ENCODE measurements at regions not wholly inside any gene's neighbourhood (a gene's known extent, or its start where the extent isn't known, plus 50 kb on each side); places are given as distances from the start of the nearest gene placed in this dataset.

DNA sequence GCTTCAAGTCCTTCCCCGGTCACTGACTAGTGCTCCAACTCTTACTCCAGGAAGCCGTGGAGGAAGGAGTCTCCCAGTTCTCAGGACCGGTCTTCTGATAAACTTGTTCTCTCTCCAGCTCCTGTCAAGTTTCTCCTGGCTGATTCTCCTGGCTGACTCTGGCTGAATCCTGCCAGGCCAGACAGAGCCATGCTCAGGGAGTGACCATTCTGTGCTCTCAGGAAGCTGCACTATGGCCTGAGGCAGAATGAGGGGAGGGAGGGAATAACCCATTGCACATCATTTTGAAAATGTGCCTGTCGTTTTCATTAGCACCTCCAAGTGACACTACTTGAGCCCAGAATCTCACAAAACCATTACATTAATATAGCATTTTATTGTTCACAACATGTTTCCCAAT lies 80.8 kb downstream of the IFNG start:
- no peak for FAIRE-seq
- Histone ChIP-seq H4K20me1 (replicated peaks; ENCODE audit: control insufficient read depth, extremely low read depth, insufficient read depth, low read length) (no peaks in the 10 kb centered on the region), H3K9me3 (replicated peaks; ENCODE audit: control insufficient read depth, insufficient read depth, low read length) (no peaks in the 10 kb centered on the region), H3K79me2 (ENCODE audit: control insufficient read depth, insufficient read depth, low read length) (no peaks in the 10 kb centered on the region), H3K9ac (replicated peaks; ENCODE audit: extremely low read depth, insufficient read depth, low read length) (no peak overlapping the region), H3K27me3 (ENCODE audit: control insufficient read depth in 2 of 2, insufficient read depth in 2 of 2, low read length in 2 of 2) (no peaks in the 10 kb centered on the region), H3K4me3 (replicated peaks in 1 of 3; ENCODE audit: insufficient read depth in 1 of 3, low read depth in 1 of 3, low read length in 3 of 3) (no peak overlapping the region), H3K4me2 (ENCODE audit: insufficient read depth, low read length) (no peak overlapping the region), H2AFZ (ENCODE audit: low read depth, low read length) (no peak overlapping the region), H3K27ac (ENCODE audit: insufficient read depth, low read depth, low read length) (no peak overlapping the region), H3K9me1 (replicated peaks; ENCODE audit: control insufficient read depth, extremely low read depth, insufficient read depth, low read length) (no peaks in the 10 kb centered on the region), H3K36me3 (ENCODE audit: control insufficient read depth in 2 of 2, extremely low read depth in 1 of 2, insufficient read depth in 2 of 2, low read length in 2 of 2) (no peaks in the 10 kb centered on the region), H3K4me1 (ENCODE audit: control insufficient read depth, extremely low read depth, insufficient read depth, low read length) (no peaks in the 10 kb centered on the region)
- TF ChIP-seq, protein P1, sequence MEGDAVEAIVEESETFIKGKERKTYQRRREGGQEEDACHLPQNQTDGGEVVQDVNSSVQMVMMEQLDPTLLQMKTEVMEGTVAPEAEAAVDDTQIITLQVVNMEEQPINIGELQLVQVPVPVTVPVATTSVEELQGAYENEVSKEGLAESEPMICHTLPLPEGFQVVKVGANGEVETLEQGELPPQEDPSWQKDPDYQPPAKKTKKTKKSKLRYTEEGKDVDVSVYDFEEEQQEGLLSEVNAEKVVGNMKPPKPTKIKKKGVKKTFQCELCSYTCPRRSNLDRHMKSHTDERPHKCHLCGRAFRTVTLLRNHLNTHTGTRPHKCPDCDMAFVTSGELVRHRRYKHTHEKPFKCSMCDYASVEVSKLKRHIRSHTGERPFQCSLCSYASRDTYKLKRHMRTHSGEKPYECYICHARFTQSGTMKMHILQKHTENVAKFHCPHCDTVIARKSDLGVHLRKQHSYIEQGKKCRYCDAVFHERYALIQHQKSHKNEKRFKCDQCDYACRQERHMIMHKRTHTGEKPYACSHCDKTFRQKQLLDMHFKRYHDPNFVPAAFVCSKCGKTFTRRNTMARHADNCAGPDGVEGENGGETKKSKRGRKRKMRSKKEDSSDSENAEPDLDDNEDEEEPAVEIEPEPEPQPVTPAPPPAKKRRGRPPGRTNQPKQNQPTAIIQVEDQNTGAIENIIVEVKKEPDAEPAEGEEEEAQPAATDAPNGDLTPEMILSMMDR (IDR thresholded peaks at IDR 0.05; ENCODE audit: extremely low read depth in 1 of 2, insufficient read depth in 1 of 2, low read depth in 1 of 2, low read length in 2 of 2) = no peak
- TF ChIP-seq GATA2 (IDR thresholded peaks at IDR 0.05; ENCODE audit: insufficient read depth, insufficient read length, low read depth, low read length) (no peak), MAX (IDR thresholded peaks at IDR 0.05; ENCODE audit: insufficient read depth, insufficient read length) (no peak), FOS (IDR thresholded peaks at IDR 0.05; ENCODE audit: borderline replicate concordance, insufficient read depth, low read length) (no peak), JUN (IDR thresholded peaks at IDR 0.05; ENCODE audit: borderline replicate concordance, insufficient read depth, insufficient read length, low read depth) (no peak), MYC (IDR thresholded peaks at IDR 0.05; ENCODE audit: low read depth, low read length) (no peak), EZH2 (IDR thresholded peaks at IDR 0.05; ENCODE audit: borderline replicate concordance, low read depth, low read length, severe bottlenecking) (no peak), POLR2A (IDR thresholded peaks at IDR 0.05; ENCODE audit: low read depth, low read length) (no peak), POLR2AphosphoS5 (IDR thresholded peaks at IDR 0.05; ENCODE audit: insufficient read depth, low read depth, low read length) (no peak)
- DNase-seq (ENCODE audit: low read depth, low spot score) = no peak
- POLR2A ChIA-PET = no interaction called here
- intact Hi-C loops (cut with micrococcal nuclease) (no loop called here), dilution Hi-C loops (cut with MboI; ENCODE audit: extremely low pct_ligation_motif_present, low sequenced_read_pairs) (no loop called here)
- CTCF ChIA-PET = no interaction called here
- BruUV-seq (replicated peaks) = no TSS peak
